CD4-positive, alpha-beta T cell treated with Interferon alpha-2 for 1 hour (primary cell): ENCODE measurements at regions not wholly inside any gene's neighbourhood (a gene's known extent, or its start where the extent isn't known, plus 50 kb on each side); places are given as distances from the start of the nearest gene placed in this dataset.
"Not testable (repeated sequence)": the region's sequence is repeated elsewhere in the genome, so short reads cannot be mapped to it uniquely, and the experiment has no call there.

Experiments used
- DNase-seq, 2 donors: peaks; one replicate each; pipeline ENCODE4 v3.0.0-alpha.2; 2020 to 2022

DNA sequence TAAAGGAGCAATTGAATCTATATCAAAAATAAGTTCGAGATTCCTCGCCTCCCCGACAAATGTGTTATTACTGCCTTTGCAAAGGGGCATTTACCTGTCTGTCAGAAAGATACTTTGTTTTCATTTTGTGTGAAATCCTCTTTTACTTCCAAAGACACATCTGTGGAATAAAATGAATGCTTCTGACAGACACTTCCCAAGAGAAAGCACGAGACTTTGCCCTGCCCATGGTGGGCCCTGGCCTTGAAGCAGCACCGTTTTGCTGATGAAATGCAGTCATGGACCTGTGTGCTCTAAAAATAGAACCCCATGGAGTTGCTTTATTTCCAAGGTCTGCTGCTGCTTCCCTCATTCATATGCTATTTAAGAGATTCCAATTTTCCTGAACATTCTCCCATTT lies 85.9 kb upstream of the USP47 start:
- DNase-seq: no peak

GRCh38 chr11:11752679-11753078 lies 89.1 kb upstream of the USP47 start:
- no peak for DNase-seq

GRCh38 chr11:11750017-11750878 lies 91.5 kb upstream of the USP47 start:
- DNase-seq: no peak

- no peak for DNase-seq
Observed at GRCh38 chr11:11748706-11749365, 92.9 kb upstream of the USP47 start.

- DNase-seq: no peak
Observed at GRCh38 chr11:11747570-11747969, 94.2 kb upstream of the USP47 start.

DNA sequence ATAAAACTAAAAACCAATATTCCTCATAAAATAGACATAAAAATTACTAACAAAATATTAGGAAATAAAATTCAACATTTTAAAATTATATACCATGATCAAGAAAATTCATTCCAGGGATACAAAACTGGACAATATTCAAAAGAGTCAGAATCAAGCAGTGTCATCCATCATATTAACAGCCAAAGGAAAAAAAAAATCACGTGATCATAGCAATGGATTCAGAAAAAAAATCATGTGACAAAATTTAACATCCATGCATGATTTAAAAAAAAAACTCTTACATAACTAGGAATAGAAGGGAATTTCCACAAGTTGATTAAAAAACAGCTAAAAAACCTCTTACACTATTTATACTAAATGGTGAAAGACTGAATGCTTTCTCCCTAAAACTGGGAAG lies 95.3 kb upstream of the USP47 start:
- DNase-seq: no peak

DNA sequence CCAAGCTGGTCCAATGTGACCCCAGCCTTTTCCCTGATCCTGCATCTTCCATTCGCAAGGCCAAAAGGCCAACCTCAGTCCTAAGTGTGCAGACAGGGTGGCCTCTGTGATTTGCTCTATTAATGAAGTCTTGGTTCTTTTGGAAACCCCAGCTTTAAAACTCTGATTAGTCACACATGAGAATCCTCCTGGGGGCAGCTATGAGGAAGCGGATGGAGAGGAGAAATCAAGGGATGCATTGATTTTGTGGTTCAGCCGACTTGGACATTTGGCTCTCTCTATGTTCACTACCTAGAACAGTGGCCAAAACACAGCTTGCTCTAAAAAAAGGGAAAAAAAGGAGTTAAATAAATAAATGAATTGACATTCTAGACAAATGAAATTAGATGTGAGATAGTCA lies 98.6 kb upstream of the USP47 start:
- no peak for DNase-seq

DNA sequence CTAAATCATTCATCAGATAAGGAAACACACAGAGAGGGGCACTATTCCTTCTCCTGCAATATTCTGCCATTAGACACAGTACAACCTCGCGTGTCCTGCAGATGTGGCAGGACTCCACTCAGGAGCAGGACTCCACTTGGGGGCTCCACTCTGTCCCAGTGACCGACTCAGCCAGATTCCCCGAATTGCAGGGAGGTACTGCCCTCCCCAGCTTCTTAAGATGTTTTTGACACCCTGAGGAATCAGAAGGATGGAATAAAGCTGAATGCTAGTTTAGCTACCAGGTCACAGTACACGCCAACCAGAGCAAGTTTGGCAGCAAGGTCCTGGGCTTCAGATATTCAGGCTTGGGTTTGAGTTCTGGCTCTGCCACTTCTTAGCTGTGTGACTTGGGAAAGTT lies 99.3 kb upstream of the USP47 start:
- no peak for DNase-seq

GRCh38 chr11:11740836-11741235 lies 100.9 kb upstream of the USP47 start:
- DNase-seq: no peak

DNA sequence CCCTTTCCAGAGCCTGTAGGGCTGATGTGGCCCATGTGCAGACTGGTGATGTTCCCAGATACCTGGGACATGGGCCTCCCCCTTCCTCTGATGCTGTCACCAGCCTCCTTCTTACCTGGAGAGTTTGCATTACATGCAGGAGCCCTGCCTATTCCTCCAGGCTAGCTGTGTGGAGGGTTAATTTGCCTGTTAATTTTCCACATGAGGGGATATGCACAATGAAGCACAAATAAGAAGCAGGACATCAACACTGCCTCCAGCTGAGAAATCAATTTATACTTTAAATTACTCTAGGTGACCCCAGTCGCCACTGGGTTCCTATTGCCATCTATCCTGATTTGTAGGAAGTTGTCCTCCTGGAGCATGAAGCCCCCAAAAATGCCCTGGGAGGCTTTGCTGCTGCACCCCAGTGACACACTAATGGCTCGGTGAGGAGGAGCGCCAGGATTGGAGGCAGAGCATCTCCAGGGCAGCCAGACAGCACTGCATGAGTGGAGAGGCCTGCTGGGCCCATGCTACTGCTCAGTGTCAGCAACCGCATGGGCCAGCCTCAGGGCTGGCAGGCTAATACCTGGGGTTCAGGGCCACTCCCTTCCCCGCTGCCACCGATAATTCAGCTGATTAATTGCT lies 101.6 kb upstream of the USP47 start:
- DNase-seq: no peak

DNA sequence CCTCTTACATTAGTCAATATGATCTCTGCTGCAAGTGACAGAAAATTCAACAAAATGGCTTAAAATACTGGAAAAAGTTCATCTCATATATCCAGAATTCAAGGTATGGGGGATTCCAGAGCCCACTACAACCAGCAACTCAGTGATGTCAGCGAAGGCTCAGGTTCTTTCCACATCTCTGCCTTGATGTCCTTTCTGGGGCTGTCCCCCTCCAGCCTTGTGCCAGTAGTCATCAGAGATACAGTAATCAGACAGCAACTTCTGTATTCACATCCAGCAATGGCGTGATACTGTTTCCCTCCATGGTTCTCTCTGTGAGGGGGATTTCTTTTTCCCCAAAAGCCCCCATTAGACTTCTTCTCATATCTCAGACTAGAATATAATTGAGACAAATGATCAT lies 103.4 kb upstream of the USP47 start:
- no peak for DNase-seq

GRCh38 chr11:11735586-11735985 lies 106.2 kb upstream of the USP47 start:
- no peak for DNase-seq

DNA sequence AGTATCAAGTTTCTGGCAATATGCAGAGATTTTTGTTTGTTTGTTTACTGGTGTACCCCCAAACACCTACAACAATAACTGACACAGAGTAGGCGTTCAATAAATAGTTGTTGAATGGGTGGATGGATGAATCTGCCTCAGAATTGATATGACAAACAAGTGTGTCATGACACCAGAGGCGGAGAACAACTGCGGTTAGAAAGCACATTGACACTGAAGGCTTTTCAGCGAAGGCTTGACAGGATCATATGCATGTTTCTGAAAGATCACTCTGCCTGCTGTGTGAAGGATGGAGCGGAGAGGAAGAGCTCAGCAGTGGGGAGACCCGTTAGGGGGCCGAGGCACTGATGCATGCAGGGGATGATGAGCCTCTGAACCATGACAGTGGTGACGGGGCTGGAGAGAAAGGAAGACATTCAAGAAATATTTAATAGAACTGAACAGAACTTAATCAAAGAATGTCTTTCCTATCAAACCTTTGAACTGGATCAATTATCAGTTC lies 108.5 kb upstream of the USP47 start:
- DNase-seq: no peak

- no peak for DNase-seq
Observed at GRCh38 chr11:11732116-11732515, 109.7 kb upstream of the USP47 start.

DNA sequence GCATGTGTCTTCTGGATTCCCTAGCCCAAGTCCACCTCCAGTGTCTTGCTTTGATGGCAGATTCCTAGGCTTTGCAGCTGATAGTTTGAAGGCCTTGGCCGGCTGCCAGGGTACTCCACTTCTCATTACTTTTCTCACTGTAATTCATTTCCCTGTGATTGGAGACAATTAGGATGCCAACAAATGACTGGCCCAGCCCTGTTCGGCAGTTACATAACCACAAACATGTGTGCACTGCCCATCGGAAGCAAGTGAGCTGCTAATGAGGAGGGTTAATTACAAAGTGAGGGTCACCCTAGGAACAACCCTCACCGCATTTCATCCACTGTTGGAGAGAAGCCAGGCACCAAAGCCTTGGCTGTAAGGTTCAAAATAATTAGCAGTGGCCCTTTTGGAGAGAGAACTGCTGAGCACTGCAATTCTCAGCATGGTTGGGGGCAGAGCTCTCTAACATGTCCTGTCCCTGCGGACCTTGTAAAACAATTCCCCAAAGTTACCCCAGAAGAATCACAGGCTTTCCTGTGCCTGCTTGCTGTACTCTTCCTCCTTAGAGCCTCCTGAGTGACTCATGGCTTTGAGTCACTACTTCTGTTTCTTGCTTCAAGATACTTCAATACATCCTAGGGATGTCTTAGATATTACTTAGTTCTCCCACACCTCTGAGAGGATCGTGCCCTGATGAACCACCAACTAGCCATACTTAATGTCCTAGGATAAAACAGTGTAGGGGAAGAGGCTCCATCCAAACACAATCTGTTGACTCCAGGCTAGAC lies 109.7 kb upstream of the GALNT18 start:
- DNase-seq: no peak

DNA sequence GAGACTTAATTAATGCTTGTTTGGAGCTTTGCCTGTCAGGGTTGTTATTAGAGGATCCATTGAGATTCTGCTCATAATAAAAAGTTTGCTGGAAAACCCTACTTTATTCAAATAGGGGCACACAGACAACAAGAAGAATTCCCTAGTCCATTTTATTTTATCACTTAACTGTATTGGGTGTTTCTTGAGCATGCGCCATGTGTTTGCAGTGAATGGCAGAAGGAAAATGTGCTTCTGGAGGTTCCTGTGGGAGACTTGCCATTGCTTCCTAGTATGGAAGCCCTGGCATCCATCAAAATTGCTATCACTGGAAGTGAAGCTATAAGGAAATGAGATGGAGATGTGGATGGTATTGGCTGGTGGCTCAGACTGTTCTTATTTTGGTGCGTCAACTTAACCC lies 106.6 kb upstream of the GALNT18 start:
- no peak for DNase-seq

DNA sequence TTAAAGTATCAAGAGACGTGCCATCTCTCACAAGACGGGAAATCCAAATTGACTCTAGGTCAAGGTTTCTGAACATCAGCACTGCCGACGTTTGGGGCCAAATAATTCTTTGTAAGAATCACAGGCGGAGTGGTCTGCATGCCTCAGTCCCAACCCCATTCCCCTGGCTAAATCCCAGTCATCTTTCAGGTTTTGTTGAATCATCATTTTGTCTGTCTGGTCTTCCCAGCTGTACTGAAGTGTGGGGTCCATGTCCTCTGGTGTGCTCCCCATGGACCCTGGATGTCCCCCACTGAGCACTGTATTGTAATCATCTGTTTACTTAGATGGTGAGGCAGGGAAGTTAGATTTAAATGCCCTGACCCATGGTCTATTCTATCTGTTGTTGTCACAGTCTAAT lies 103.6 kb upstream of the GALNT18 start:
- no peak for DNase-seq

GRCh38 chr11:11724994-11725393 lies 103.2 kb upstream of the GALNT18 start:
- no peak for DNase-seq

- DNase-seq: no peak
Observed at GRCh38 chr11:11722861-11723260, 101.1 kb upstream of the GALNT18 start.

- no peak for DNase-seq
Observed at GRCh38 chr11:11722246-11722645, 100.4 kb upstream of the GALNT18 start.

GRCh38 chr11:11718511-11718910 lies 96.7 kb upstream of the GALNT18 start:
- no peak for DNase-seq

GRCh38 chr11:11717064-11717725 lies 95.4 kb upstream of the GALNT18 start:
- no peak for DNase-seq

GRCh38 chr11:11715075-11715474 lies 93.3 kb upstream of the GALNT18 start:
- DNase-seq: not testable (repeated sequence)
